ENCODE measurements at regions not wholly inside any gene's neighbourhood (a gene's known extent, or its start where the extent isn't known, plus 50 kb on each side); places are given as distances from the start of the nearest gene placed in this dataset.

GRCh38 chr4:29948451-29948850, 771.7 kb upstream of the PCDH7 start:
- TF ChIP-seq YY1 (IDR thresholded peaks at IDR 0.05; ENCODE audit: insufficient read depth, insufficient read length), result no peak
- no peak for TF ChIP-seq SUZ12 (IDR thresholded peaks at IDR 0.05; ENCODE audit: extremely low read depth, insufficient read depth, insufficient read length)
- no peak for TF ChIP-seq ZNF274 (IDR thresholded peaks at IDR 0.05; ENCODE audit: low read depth, low read length)
